CD4-positive, alpha-beta T cell (primary cell): ENCODE measurements at regions not wholly inside any gene's neighbourhood (a gene's known extent, or its start where the extent isn't known, plus 50 kb on each side); places are given as distances from the start of the nearest gene placed in this dataset.

ENCODE experiments used
- ATAC-seq: fragments of 200-7000 bp; cut with Tn5 transposase; one replicate; pipeline ENCODE4 v1.10.0; 2022; ENCODE audit warnings: mild to moderate bottlenecking; ENCODE audit not compliant: poor library complexity
- CTCF ChIA-PET: fragments of 350-600 bp; sonication (Branson Sonifier 250); formaldehyde crosslinking; loops from one replicate; lab custom pipeline; 2021; ENCODE audit warnings: antibody characterized with exemption, inconsistent platforms; lab: Charles Lee
- POLR2A ChIA-PET: fragments of 350-600 bp; sonication (Branson Sonifier 250); formaldehyde crosslinking; loops from one replicate; lab custom pipeline; 2021; ENCODE audit warnings: antibody characterized with exemption, inconsistent platforms; lab: Charles Lee
- DNase-seq, 14 experiments: peaks; one replicate each; pipeline ENCODE4 v3.0.0-alpha.2; 2013 to 2020; ENCODE audit warnings: mixed read lengths in 2 of 14
- H3K27ac ChIP-seq, 2 donors: one replicate each; pipeline versions ENCODE4 v1.5.1 to v1.7.0; 2013; ENCODE audit warnings: low read length in 2 of 2, low read depth in 1 of 2, mild to moderate bottlenecking in 1 of 2
- H3K27me3 ChIP-seq, 2 experiments: 1 replicate in 1 of 2; 2 replicates in 1 of 2; pipeline versions ENCODE4 v1.6.1 to v1.7.0; 2013; ENCODE audit warnings: low read length in 2 of 2, control low read depth in 1 of 2, mild to moderate bottlenecking in 1 of 2, moderate library complexity in 1 of 2; ENCODE audit not compliant: insufficient read depth in 2 of 2, control insufficient read depth in 1 of 2
- H3K36me3 ChIP-seq: one replicate; pipeline ENCODE4 v1.6.1; 2013; ENCODE audit warnings: low read length, control low read depth; ENCODE audit not compliant: insufficient read depth
- H3K4me1 ChIP-seq: one replicate; pipeline ENCODE4 v1.6.1; 2013; ENCODE audit warnings: low read length, control low read depth; ENCODE audit not compliant: insufficient read depth
- H3K4me3 ChIP-seq: one replicate; pipeline ENCODE4 v1.5.1; 2013; ENCODE audit warnings: mild to moderate bottlenecking, low read length, moderate library complexity
- H3K9me3 ChIP-seq, 2 experiments: 1 replicate in 1 of 2; 2 replicates in 1 of 2; pipeline versions ENCODE4 v1.6.1 to v1.7.0; 2013; ENCODE audit warnings: low read length in 2 of 2, mild to moderate bottlenecking in 2 of 2, control low read depth in 1 of 2, moderate library complexity in 1 of 2; ENCODE audit not compliant: control insufficient read depth in 1 of 2, insufficient read depth in 1 of 2
- H3K27ac Mint-ChIP-seq: one replicate; pipeline ENCODE4 v1.8.0; 2020; ENCODE audit warnings: mixed read lengths
- H3K27me3 Mint-ChIP-seq: one replicate; pipeline ENCODE4 v1.8.0; 2021; ENCODE audit warnings: mixed read lengths
- H3K36me3 Mint-ChIP-seq: one replicate; pipeline ENCODE4 v1.8.0; 2021; ENCODE audit warnings: low read depth, mixed read lengths
- H3K4me1 Mint-ChIP-seq: one replicate; pipeline ENCODE4 v1.8.0; 2021; ENCODE audit warnings: low read depth, mixed read lengths
- H3K4me3 Mint-ChIP-seq: one replicate; pipeline ENCODE4 v1.8.0; 2020; ENCODE audit warnings: mild to moderate bottlenecking, mixed read lengths
- H3K9me3 Mint-ChIP-seq: one replicate; pipeline ENCODE4 v1.8.0; 2020; ENCODE audit warnings: mixed read lengths
- CTCF ChIP-seq: fragments of 200-600 bp; IDR thresholded peaks from one replicate; pipeline ENCODE4 v1.8.0; 2022; ENCODE audit warnings: antibody characterized with exemption, mild to moderate bottlenecking
- intact Hi-C, 2 experiments: fragments of 100-400 bp; cut with DNase I in 1 of 2; cut with micrococcal nuclease in 1 of 2; formaldehyde crosslinking; loops; one replicate each; pipeline versions ENCODE4 v1.15.1 to v1.9.0; 2023 to 2025; cut with DNase I, micrococcal nuclease

- peaks cover 13% of the 10 kb centered on the region for H3K27me3 Mint-ChIP-seq
- no peak for TF ChIP-seq CTCF
- Histone ChIP-seq H3K9me3 (no peaks in the 10 kb centered on the region), H3K27ac (no peak overlapping the region), H3K27me3 (no peaks in the 10 kb centered on the region), H3K4me1 (no peaks in the 10 kb centered on the region), H3K36me3 (no peaks in the 10 kb centered on the region), H3K4me3 (no peak overlapping the region)
- no peaks in the 10 kb centered on the region for H3K36me3 Mint-ChIP-seq
- H3K9me3 Mint-ChIP-seq = no peaks in the 10 kb centered on the region
- intact Hi-C loops = no loop called here
- ChIA-PET POLR2A (no interaction called here), CTCF (no interaction called here)
- no peak overlapping the region for H3K27ac Mint-ChIP-seq
- ATAC-seq (no peak), DNase-seq (no peak)
- H3K4me1 Mint-ChIP-seq = no peaks in the 10 kb centered on the region
- H3K4me3 Mint-ChIP-seq = no peak overlapping the region
Observed at GRCh38 chr17:33950061-33950460, 305.0 kb upstream of the CCL2 start.

- Mint-ChIP-seq H3K27me3 (peaks cover 31% of the 10 kb centered on the region), H3K4me1 (no peaks in the 10 kb centered on the region), H3K36me3 (no peaks in the 10 kb centered on the region), H3K9me3 (no peaks in the 10 kb centered on the region), H3K27ac (no peak overlapping the region), H3K4me3 (no peak overlapping the region)
- Histone ChIP-seq H3K4me1 (no peaks in the 10 kb centered on the region), H3K4me3 (no peak overlapping the region), H3K9me3 (no peaks in the 10 kb centered on the region), H3K36me3 (no peaks in the 10 kb centered on the region), H3K27ac (no peak overlapping the region), H3K27me3 (no peaks in the 10 kb centered on the region)
- intact Hi-C loops = no loop called here
- DNase-seq = no peak
- CTCF ChIA-PET = no interaction called here
- POLR2A ChIA-PET = no interaction called here
- no peak for ATAC-seq
- no peak for TF ChIP-seq CTCF
Observed at GRCh38 chr17:33952425-33952824, 302.7 kb upstream of the CCL2 start.

GRCh38 chr17:33954597-33954996, 300.5 kb upstream of the CCL2 start:
- Mint-ChIP-seq H3K36me3 (no peaks in the 10 kb centered on the region), H3K4me3 (no peak overlapping the region), H3K9me3 (no peaks in the 10 kb centered on the region), H3K27ac (no peak overlapping the region), H3K27me3 (peaks cover 44% of the 10 kb centered on the region), H3K4me1 (no peaks in the 10 kb centered on the region)
- H3K36me3 ChIP-seq = no peaks in the 10 kb centered on the region
- ChIA-PET CTCF (no interaction called here), POLR2A (no interaction called here)
- H3K27me3 ChIP-seq = no peaks in the 10 kb centered on the region
- H3K4me3 ChIP-seq = no peak overlapping the region
- H3K4me1 ChIP-seq = no peaks in the 10 kb centered on the region
- no peak overlapping the region for H3K27ac ChIP-seq
- no peak for TF ChIP-seq CTCF
- intact Hi-C loops = no loop called here
- DNase-seq (no peak), ATAC-seq (no peak)
- no peaks in the 10 kb centered on the region for H3K9me3 ChIP-seq
